Adrenal gland (tissue), 9 donors: ENCODE measurements at regions not wholly inside any gene's neighbourhood (a gene's known extent, or its start where the extent isn't known, plus 50 kb on each side); places are given as distances from the start of the nearest gene placed in this dataset.

Experiments used
- DNase-seq, 7 donors: peaks; one replicate each; pipeline ENCODE4 v3.0.0-alpha.2; 2019 to 2020
- H3K27ac ChIP-seq, 5 donors: fragments of 200-600 bp; sonication (generic) in 4 of 5; 1 replicate in 3 of 5; 2 replicates in 2 of 5; pipeline versions ENCODE4 v1.5.1 to v1.8.0; 2016 to 2020; ENCODE audit warnings: mild to moderate bottlenecking in 1 of 5
- H3K27me3 ChIP-seq: fragments of 200-600 bp; 2 replicates; pipeline ENCODE4 v1.8.0; 2021
- H3K36me3 ChIP-seq, 2 donors: fragments of 200-600 bp; replicated peaks in 1 of 2; 1 replicate in 1 of 2; 2 replicates in 1 of 2; pipeline versions ENCODE4 v1.5.1 to v1.8.0; 2018 to 2022
- H3K4me1 ChIP-seq, 2 donors: fragments of 200-600 bp; replicated peaks in 1 of 2; 1 replicate in 1 of 2; 2 replicates in 1 of 2; pipeline versions ENCODE4 v1.5.1 to v1.8.0; 2018 to 2021
- H3K4me3 ChIP-seq, 4 donors: fragments of 200-600 bp; sonication (generic) in 3 of 4; one replicate each; pipeline ENCODE4 v1.5.1; 2016 to 2018
- H3K9me3 ChIP-seq, 3 donors: fragments of 200-600 bp; sonication (generic) in 1 of 3; replicated peaks in 1 of 3; 1 replicate in 2 of 3; 2 replicates in 1 of 3; pipeline versions ENCODE4 v1.5.1 to v1.8.0; 2016 to 2021
- POLR2A ChIP-seq, 2 donors: fragments of 450-650 bp; IDR thresholded peaks; one replicate each; pipeline ENCODE4 v1.6.1; 2017; ENCODE audit warnings: antibody characterized with exemption in 2 of 2, mild to moderate bottlenecking in 2 of 2, moderate library complexity in 1 of 2
- WGBS, 4 donors: extraction: QIAGEN DNeasy Blood & Tissue Kit in 2 of 4; methylation state at CpG; one replicate each; pipeline versions ENCODE4 v1.1.5 to v1.1.7; 2013 to 2017; 5-methylcytosine and 5-hydroxymethylcytosine counted together
- intact Hi-C, 2 donors: fragments of 100-400 bp; cut with DNase I; formaldehyde crosslinking; loops; one replicate each; pipeline versions ENCODE4 v1.14.1 to v1.15.0; 2022 to 2023
- TF ChIP-seq, protein P1 (sequence below), 6 experiments: fragments of 450-650 bp in 4 of 6; fragments of 200-600 bp in 2 of 6; sonication (generic) in 1 of 6; IDR thresholded peaks; 1 replicate in 5 of 6; 2 replicates in 1 of 6; pipeline versions ENCODE4 v1.5.1 to v1.8.0; 2016 to 2021; ENCODE audit warnings: antibody characterized with exemption in 6 of 6, mild to moderate bottlenecking in 2 of 6, moderate library complexity in 1 of 6
- donor health status: healthy with polysubstance abuse.
- donor health status: Bipolar disorder and iron deficiency.
- donor health status: DM: yes; HTN: yes; CAD: no.
- donor health status: DM: no; HTN: no; CAD: no.
- donor health status: DM: no; HTN: no; CAD: no.

GRCh38 chr16:72300892-72301291, 128.9 kb upstream of the PMFBP1 start:
- Histone ChIP-seq H3K4me1 (no peaks in the 10 kb centered on the region), H3K9me3 (no peaks in the 10 kb centered on the region), H3K4me3 (no peak overlapping the region), H3K27me3 (no peaks in the 10 kb centered on the region), H3K36me3 (no peaks in the 10 kb centered on the region), H3K27ac (no peak overlapping the region)
- TF ChIP-seq, protein P1, sequence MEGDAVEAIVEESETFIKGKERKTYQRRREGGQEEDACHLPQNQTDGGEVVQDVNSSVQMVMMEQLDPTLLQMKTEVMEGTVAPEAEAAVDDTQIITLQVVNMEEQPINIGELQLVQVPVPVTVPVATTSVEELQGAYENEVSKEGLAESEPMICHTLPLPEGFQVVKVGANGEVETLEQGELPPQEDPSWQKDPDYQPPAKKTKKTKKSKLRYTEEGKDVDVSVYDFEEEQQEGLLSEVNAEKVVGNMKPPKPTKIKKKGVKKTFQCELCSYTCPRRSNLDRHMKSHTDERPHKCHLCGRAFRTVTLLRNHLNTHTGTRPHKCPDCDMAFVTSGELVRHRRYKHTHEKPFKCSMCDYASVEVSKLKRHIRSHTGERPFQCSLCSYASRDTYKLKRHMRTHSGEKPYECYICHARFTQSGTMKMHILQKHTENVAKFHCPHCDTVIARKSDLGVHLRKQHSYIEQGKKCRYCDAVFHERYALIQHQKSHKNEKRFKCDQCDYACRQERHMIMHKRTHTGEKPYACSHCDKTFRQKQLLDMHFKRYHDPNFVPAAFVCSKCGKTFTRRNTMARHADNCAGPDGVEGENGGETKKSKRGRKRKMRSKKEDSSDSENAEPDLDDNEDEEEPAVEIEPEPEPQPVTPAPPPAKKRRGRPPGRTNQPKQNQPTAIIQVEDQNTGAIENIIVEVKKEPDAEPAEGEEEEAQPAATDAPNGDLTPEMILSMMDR (IDR thresholded peaks at IDR 0.05) = no peak
- no peak for TF ChIP-seq POLR2A (IDR thresholded peaks at IDR 0.05)
- 56 to 62% (median 61%) methylated on average over 7 of the region's 7 CpGs for WGBS, 4 donors
- no peak for DNase-seq
- intact Hi-C loops = no loop called here

- WGBS, 4 donors = 93 to 97% (median 95%) methylated on average over 2 of the region's 2 CpGs
- intact Hi-C loops = no loop called here
- TF ChIP-seq POLR2A (IDR thresholded peaks at IDR 0.05) = no peak
- TF ChIP-seq, protein P1 (IDR thresholded peaks at IDR 0.05) = no peak
- Histone ChIP-seq H3K4me1 (no peaks in the 10 kb centered on the region), H3K27ac (no peak overlapping the region), H3K27me3 (no peaks in the 10 kb centered on the region), H3K36me3 (no peaks in the 10 kb centered on the region), H3K4me3 (no peak overlapping the region), H3K9me3 (no peaks in the 10 kb centered on the region)
- DNase-seq = no peak
These were observed 127.8 kb upstream of the PMFBP1 start for GRCh38 chr16:72299684-72300243.

- WGBS, 4 donors = 62 to 92% (median 66%) methylated on average over 1 of the region's 1 CpG
- no peaks in the 10 kb centered on the region for H3K36me3 ChIP-seq
- H3K27ac ChIP-seq = no peak overlapping the region
- H3K4me3 ChIP-seq = no peak overlapping the region
- H3K27me3 ChIP-seq = no peaks in the 10 kb centered on the region
- H3K4me1 ChIP-seq = no peaks in the 10 kb centered on the region
- intact Hi-C loops = no loop called here
- no peaks in the 10 kb centered on the region for H3K9me3 ChIP-seq
- TF ChIP-seq, protein P1 (IDR thresholded peaks at IDR 0.05) = no peak
- TF ChIP-seq POLR2A (IDR thresholded peaks at IDR 0.05) = no peak
- no peak for DNase-seq
These were observed 127.0 kb upstream of the PMFBP1 start for GRCh38 chr16:72298961-72299360.

- Histone ChIP-seq H3K27ac (no peak overlapping the region), H3K4me3 (no peak overlapping the region), H3K9me3 (no peaks in the 10 kb centered on the region), H3K36me3 (no peaks in the 10 kb centered on the region), H3K27me3 (no peaks in the 10 kb centered on the region), H3K4me1 (peaks cover 6 to 8% of the 10 kb centered on the region in 2 donors)
- intact Hi-C loops = no loop called here
- no peak for DNase-seq
- TF ChIP-seq, protein P1 (IDR thresholded peaks at IDR 0.05) = no peak
- no peak for TF ChIP-seq POLR2A (IDR thresholded peaks at IDR 0.05)
These were observed 124.0 kb upstream of the PMFBP1 start for GRCh38 chr16:72295914-72296313.
